HepG2 (cell line): ENCODE measurements at regions not wholly inside any gene's neighbourhood (a gene's known extent, or its start where the extent isn't known, plus 50 kb on each side); places are given as distances from the start of the nearest gene placed in this dataset.
"Not testable (repeated sequence)": the region's sequence is repeated elsewhere in the genome, so short reads cannot be mapped to it uniquely, and the experiment has no call there.

ENCODE experiments used
- FOSL2 ChIP-seq: sonication (generic); formaldehyde crosslinking; IDR thresholded peaks from 2 replicates; pipeline ENCODE4 v1.4.0; 2020; ENCODE audit warnings: missing genetic modification reagents
- POLR2A ChIP-seq, 2 experiments: IDR thresholded peaks; 2 replicates each; pipeline ENCODE4 v1.6.1; 2011; ENCODE audit warnings: low read depth in 2 of 2, low read length in 2 of 2, mild to moderate bottlenecking in 1 of 2, moderate library complexity in 1 of 2; ENCODE audit not compliant: insufficient read depth in 1 of 2

DNA sequence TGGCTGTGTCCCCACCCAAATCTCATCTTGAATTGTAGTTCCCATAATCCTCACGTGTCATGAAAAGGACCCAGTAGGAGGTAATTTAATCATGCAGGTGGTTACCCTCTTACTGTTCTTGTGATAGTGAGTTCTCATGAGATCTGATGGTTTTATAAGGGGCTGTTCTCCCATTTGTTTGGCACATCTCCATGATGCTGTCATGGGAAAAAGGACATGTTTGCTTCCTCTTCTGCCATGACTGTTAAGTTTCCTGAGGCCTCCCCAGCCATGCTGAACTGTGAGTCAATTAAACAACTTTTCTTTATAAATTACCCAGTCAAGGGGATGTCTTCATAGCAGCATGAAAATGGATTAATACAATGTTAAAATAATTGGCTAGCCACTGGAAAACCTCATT is 243.3 kb upstream of the MKLN1 start:
- not testable (repeated sequence) for TF ChIP-seq FOSL2 (CRISPR knock-in tag); POLR2A (IDR thresholded peaks at IDR 0.05; ENCODE audit: insufficient read depth in 1 of 2, low read depth in 2 of 2, low read length in 2 of 2)
